Neural cell (in vitro differentiated cells): ENCODE measurements at regions not wholly inside any gene's neighbourhood (a gene's known extent, or its start where the extent isn't known, plus 50 kb on each side); places are given as distances from the start of the nearest gene placed in this dataset.

ENCODE experiments used
- H2AFZ ChIP-seq: fragments of 200-600, 300-800 bp; sonication (generic), shearing (Covaris generic); 2 replicates; pipeline ENCODE4 v1.6.0; 2014; ENCODE audit warnings: low read depth, mild to moderate bottlenecking, antibody characterized with exemption, low read length, moderate library complexity
- H3F3A ChIP-seq: fragments of 200-600 bp; shearing (Covaris generic); 2 replicates; pipeline ENCODE4 v1.6.1; 2016; ENCODE audit warnings: mild to moderate bottlenecking, moderate library complexity, mixed read lengths, antibody characterized with exemption, low read length; ENCODE audit not compliant: insufficient read depth, poor library complexity, severe bottlenecking
- H3K27ac ChIP-seq: fragments of 200-600, 300-800 bp; sonication (generic), shearing (Covaris generic); 2 replicates; pipeline ENCODE4 v1.5.1; 2014; ENCODE audit warnings: mild to moderate bottlenecking, low read length, moderate library complexity
- H3K27me3 ChIP-seq: fragments of 300-800, 200-600 bp; sonication (generic), shearing (Covaris generic); 2 replicates; pipeline ENCODE4 v1.6.0; 2014; ENCODE audit warnings: mild to moderate bottlenecking, low read depth, low read length, moderate library complexity; ENCODE audit not compliant: insufficient read depth
- H3K36me3 ChIP-seq: fragments of 300-800, 200-600 bp; sonication (generic), shearing (Covaris generic); 2 replicates; pipeline ENCODE4 v1.5.1; 2014; ENCODE audit warnings: mild to moderate bottlenecking, antibody characterized with exemption, low read length, moderate library complexity; ENCODE audit not compliant: insufficient read depth
- H3K4me2 ChIP-seq: fragments of 300-800, 200-600 bp; sonication (generic), shearing (Covaris generic); 2 replicates; pipeline ENCODE4 v1.6.0; 2014; ENCODE audit warnings: mild to moderate bottlenecking, low read length
- H3K4me3 ChIP-seq: fragments of 300-800, 200-600 bp; sonication (generic), shearing (Covaris generic); 2 replicates; pipeline ENCODE4 v1.5.1; 2014; ENCODE audit warnings: mild to moderate bottlenecking, low read length, moderate library complexity
- H3K79me2 ChIP-seq: fragments of 200-600 bp; shearing (Covaris generic); replicated peaks from 2 replicates; pipeline ENCODE4 v1.6.0; 2014; ENCODE audit warnings: mild to moderate bottlenecking, low read length, moderate library complexity; ENCODE audit not compliant: insufficient read depth
- H3K9ac ChIP-seq: fragments of 300-800, 200-600 bp; sonication (generic), shearing (Covaris generic); 2 replicates; pipeline ENCODE4 v1.6.1; 2016; ENCODE audit warnings: mild to moderate bottlenecking, low read length, mixed read lengths
- H3K9me2 ChIP-seq: fragments of 200-600 bp; shearing (Covaris generic); 2 replicates; pipeline ENCODE4 v1.6.1; 2016; ENCODE audit warnings: mild to moderate bottlenecking, low read length, mixed read lengths; ENCODE audit not compliant: insufficient read depth
- H3K9me3 ChIP-seq: fragments of 200-600, 300-800 bp; sonication (generic), shearing (Covaris generic); 2 replicates; pipeline ENCODE4 v1.6.1; 2016; ENCODE audit warnings: mild to moderate bottlenecking, mixed run types, low read length, moderate library complexity, mixed read lengths
- H4K20me1 ChIP-seq: fragments of 200-600 bp; shearing (Covaris generic); 2 replicates; pipeline ENCODE4 v1.6.1; 2016; ENCODE audit warnings: mild to moderate bottlenecking, mixed run types; ENCODE audit not compliant: insufficient read depth
- CTCF ChIP-seq: fragments of 450-650 bp; IDR thresholded peaks from 2 replicates; pipeline ENCODE4 v1.5.1; 2014; ENCODE audit warnings: antibody characterized with exemption, mild to moderate bottlenecking, moderate library complexity; ENCODE audit not compliant: poor library complexity, severe bottlenecking
- EP300 ChIP-seq: fragments of 450-650 bp; conservative IDR thresholded peaks from 2 replicates; pipeline ENCODE4 v1.6.1; 2014; ENCODE audit warnings: antibody characterized with exemption, mild to moderate bottlenecking, moderate library complexity; ENCODE audit not compliant: poor library complexity, severe bottlenecking
- EZH2 ChIP-seq: fragments of 200-600, 300-800 bp; shearing (Covaris generic), sonication (generic); IDR thresholded peaks from 2 replicates; pipeline ENCODE4 v1.6.1; 2014; ENCODE audit warnings: antibody characterized with exemption, low read length, borderline replicate concordance, mild to moderate bottlenecking; ENCODE audit not compliant: insufficient read depth, poor library complexity, severe bottlenecking
- MXI1 ChIP-seq: fragments of 450-650 bp; conservative IDR thresholded peaks from 2 replicates; pipeline ENCODE4 v1.6.1; 2014; ENCODE audit warnings: antibody characterized with exemption, mild to moderate bottlenecking; ENCODE audit not compliant: poor library complexity, severe bottlenecking
- POLR2AphosphoS5 ChIP-seq: IDR thresholded peaks from 2 replicates; pipeline ENCODE4 v1.6.1; 2012
- RAD21 ChIP-seq: fragments of 450-650 bp; conservative IDR thresholded peaks from 2 replicates; pipeline ENCODE4 v1.6.1; 2014; ENCODE audit warnings: antibody characterized with exemption, mild to moderate bottlenecking, moderate library complexity
- REST ChIP-seq: IDR thresholded peaks from 2 replicates; pipeline ENCODE4 v1.6.1; 2012; ENCODE audit warnings: borderline replicate concordance
- SMC3 ChIP-seq: fragments of 450-650 bp; conservative IDR thresholded peaks from 2 replicates; pipeline ENCODE4 v1.6.1; 2014; ENCODE audit warnings: antibody characterized with exemption, mild to moderate bottlenecking, moderate library complexity; ENCODE audit not compliant: poor library complexity
- TAF1 ChIP-seq: IDR thresholded peaks from 2 replicates; pipeline ENCODE4 v1.6.1; 2012; ENCODE audit warnings: low read depth

DNA sequence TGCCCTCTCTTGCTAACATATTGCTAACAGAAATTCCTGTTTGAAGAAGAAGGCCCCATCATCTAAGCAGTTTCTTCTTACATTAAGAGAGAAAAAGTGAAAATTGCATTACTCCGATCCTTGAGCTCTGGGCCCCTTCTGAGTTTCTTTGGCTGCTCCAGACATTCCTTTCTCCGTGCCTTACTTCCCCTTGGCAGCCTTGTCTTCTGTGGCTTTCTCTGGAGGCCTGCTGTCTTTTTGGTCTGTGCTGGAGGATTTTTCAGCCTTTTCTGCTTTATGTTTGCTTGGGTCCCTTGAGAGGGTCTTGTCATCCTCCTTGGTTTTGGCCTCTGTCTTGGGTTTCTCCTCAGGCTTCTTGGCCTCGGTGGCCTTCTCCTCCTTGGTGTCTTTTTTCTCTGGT is 378.8 kb upstream of the CHD6 start:
- Histone ChIP-seq H3K36me3 (no peaks in the 10 kb centered on the region), H3K4me3 (no peak overlapping the region), H3K9me3 (no peaks in the 10 kb centered on the region), H3F3A (no peaks in the 10 kb centered on the region), H2AFZ (no peak overlapping the region), H3K79me2 (no peaks in the 10 kb centered on the region), H3K27ac (no peak overlapping the region), H3K27me3 (no peaks in the 10 kb centered on the region), H3K9me2 (no peaks in the 10 kb centered on the region), H3K9ac (no peak overlapping the region), H4K20me1 (no peaks in the 10 kb centered on the region), H3K4me2 (no peak overlapping the region)
- TF ChIP-seq SMC3 (no peak), TAF1 (no peak), EP300 (no peak), CTCF (no peak), RAD21 (no peak), EZH2 (no peak), POLR2AphosphoS5 (no peak)

DNA sequence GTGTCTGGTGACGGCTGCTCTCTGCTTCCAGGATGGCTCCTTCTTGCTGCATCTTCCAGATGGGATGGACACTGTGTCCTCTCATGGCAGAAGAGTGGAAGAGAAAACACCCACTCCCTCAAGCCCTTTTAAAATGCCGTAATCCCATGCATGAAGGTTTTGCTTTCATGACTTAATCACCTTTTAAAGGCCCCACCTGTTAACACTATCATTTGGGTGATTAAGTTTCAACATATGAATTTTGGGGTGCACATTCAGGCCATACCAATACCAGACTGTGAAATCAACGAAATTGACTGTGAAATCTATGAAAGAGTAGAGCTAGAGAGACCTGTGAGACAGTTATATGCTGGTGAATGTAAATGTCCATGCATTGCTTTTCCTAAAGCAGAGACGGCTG is 374.3 kb upstream of the CHD6 start:
- no peaks in the 10 kb centered on the region for H3K79me2 ChIP-seq
- H3K9ac ChIP-seq: no peak overlapping the region
- H3K36me3 ChIP-seq: no peaks in the 10 kb centered on the region
- H3K9me3 ChIP-seq: no peaks in the 10 kb centered on the region
- H4K20me1 ChIP-seq: no peaks in the 10 kb centered on the region
- H3K27ac ChIP-seq: no peak overlapping the region
- H2AFZ ChIP-seq: no peak overlapping the region
- TF ChIP-seq REST (no peak), SMC3 (no peak), EP300 (no peak), EZH2 (no peak), RAD21 (no peak), TAF1 (no peak), POLR2AphosphoS5 (no peak), MXI1 (no peak), CTCF (no peak)
- no peaks in the 10 kb centered on the region for H3K9me2 ChIP-seq
- no peak overlapping the region for H3K4me3 ChIP-seq
- no peaks in the 10 kb centered on the region for H3K27me3 ChIP-seq
- H3F3A ChIP-seq: no peaks in the 10 kb centered on the region
- H3K4me2 ChIP-seq: no peak overlapping the region
